ENCODE measurements at regions not wholly inside any gene's neighbourhood (a gene's known extent, or its start where the extent isn't known, plus 50 kb on each side); places are given as distances from the start of the nearest gene placed in this dataset.
"Not testable (repeated sequence)": the region's sequence is repeated elsewhere in the genome, so short reads cannot be mapped to it uniquely, and the experiment has no call there.

DNA sequence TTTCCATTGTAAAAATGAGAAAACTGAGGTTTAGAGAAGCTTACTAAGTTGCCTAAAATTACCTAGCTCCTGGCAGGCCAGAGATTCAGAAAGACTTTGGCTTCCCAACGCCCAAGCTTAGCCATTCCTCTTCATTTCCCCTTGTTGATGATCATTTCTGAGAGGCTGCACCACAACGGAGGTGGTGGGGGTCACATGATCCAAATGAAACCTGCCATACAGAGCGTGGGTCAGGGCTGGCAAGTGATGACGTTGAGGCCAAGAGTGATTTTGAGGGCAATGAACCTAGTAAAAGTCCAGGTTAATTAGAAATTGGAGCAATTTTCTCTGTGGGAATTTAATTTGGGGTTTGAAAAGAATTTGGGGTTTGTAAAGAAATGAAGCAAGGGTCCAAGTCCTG is 109.9 kb downstream of the TMEM182 start:
- no peak for DNase-seq

DNA sequence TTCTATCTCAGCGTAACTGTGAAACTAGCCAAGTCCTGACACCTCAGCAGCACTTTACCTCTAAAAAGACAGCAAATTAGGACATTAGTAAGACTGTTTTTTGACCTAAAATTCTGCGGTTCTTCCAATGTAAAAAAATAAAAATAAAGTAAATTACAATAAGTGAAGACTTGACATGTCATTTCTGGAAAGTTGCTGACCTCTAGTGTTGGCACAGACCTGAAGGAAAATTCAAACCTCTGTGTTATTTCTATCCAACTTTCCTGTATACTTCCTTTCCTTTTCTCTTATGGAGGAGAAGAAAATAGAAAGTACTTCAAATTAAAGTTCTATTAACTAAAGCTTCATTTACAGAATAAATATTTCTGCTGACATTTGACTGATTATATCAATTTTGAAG is 110.6 kb downstream of the TMEM182 start:
- no peak for DNase-seq

DNA sequence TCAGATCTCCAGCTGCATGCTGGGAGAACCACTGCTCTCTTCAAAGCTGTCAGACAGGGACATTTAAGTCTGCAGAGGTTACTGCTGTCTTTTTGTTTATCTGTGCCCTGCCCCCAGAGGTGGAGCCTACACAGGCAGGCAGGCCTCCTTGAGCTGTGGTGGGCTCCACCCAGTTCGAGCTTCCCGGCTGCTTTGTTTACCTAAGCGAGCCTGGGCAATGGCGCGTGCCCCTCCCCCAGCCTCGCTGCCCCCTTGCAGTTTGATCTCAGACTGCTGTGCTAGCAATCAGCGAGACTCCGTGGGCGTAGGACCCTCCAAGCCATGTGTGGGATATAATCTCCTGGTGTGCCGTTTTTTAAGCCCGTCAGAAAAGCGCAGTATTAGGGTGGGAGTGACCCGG is 117.7 kb downstream of the TMEM182 start:
- not testable (repeated sequence) for DNase-seq

DNA sequence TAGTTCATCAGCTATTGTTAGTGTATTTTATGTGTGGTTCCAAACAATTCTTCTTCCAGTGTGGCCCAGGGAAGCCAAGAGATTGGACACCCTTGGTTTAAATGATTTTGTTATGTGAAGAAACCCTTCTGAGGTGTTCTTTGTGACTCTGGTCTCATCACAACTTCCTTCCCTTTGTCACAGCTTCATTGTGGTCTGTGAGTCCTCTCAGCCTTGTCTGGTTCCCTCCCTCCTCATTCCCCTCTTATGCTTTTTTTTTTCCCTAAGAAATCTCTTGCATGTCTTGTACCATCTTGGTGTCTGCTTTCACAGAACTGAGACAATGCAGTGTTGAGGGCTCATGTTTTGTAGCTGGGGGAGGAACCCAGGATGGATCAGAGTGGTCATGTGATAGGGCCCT is 118.9 kb downstream of the TMEM182 start:
- no peak for DNase-seq

DNA sequence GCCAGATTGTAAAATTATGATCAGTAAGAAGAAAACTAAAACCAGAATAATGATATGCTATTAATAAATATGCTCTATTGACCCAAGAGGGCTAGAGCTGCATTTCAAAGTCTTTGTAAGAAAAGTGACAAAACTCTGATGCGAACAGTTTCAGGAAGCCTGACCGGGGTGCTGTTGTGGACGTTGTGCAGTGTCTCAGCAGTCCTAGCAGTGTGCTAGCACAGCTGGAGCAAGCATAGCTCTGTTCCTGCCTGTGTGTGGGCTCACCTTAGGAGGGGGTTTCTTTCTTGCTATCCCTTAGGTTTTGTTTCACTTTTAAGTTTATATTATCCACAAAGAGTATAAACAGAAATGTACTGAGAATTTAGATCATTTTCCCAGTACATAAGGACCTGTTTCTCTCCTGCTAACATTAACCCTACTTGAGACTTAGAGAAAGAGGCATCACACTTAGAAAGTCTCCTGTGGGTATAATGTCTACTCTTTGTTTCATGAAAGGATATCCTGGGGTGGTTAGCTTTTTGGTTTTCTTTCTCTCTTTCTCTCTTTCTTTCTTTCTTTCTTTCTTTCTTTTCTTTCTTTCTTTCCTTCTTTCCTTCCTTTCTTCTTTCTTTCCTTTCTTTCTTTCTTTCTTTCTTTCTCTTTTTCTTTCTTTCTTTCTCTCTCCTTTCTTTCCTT is 124.5 kb downstream of the TMEM182 start:
- DNase-seq, result no peak

DNA sequence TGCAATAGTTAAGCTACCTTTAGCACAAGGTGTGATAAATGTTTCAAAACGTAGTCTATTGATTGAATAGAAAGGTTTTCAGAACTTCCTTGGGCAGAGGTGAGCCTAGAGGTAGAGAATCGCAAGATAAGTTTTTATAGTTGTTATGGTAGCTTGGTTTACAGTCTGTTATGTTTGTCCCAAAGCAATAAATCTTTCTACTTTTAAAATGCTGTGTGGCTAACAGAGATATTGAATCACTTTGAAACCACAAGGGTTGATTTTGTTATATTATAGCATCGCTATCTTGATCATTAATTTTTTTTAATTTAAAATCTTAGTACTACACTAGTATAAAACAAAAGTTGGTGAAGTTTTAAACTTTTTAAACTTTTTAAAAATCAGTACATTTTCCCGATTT is 126.7 kb downstream of the TMEM182 start:
- no peak for DNase-seq

DNA sequence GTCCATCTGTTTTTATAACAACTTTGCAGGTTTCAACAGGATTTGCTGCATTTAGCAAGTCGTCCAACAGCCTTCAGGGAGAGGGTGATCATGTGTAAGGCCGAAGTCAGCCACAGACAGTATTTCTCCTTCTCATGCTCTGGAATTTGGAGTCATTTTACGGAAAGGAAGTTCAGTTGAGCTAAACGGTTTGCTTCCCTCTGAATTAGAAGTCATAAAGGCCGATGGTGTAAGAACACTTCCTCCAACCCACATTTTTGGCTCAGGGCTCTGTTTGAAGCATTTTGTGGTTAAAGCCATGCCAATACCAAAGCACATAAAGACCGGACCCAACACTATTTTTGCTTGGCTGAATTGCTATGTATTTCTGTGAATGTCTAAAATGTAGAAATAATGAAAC is 129.5 kb downstream of the TMEM182 start:
- DNase-seq, result no peak

DNA sequence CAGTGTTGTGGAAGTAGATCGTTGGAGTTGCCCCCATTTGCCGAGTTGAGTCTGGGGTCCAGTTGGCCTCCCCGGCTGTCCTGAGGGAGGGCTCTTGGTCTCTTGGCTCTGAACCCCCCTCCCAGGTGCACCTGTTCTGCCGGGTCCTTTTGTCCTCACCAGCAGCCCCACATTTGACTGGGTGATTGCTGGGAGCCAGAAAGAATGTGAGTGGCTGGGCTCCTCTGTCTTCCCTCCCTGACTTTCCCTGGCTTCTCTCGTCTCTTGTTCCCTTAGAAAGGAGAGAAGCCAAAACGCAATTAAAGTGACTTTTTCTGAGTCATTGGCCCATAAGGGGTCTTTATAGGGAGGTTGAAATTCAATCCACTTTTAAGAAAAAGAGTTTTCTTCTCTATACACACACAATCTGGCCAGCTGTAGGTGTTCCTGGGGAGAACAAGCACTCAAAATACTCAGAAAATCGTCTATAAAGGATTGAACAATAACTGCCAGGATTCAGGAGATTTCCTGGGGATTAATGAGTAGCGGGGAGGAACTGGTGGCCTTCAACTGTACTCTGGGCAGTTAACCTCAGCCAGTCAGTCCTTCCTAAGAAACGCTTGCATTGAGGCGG is 131.0 kb downstream of the TMEM182 start:
- DNase-seq, result no peak

DNA sequence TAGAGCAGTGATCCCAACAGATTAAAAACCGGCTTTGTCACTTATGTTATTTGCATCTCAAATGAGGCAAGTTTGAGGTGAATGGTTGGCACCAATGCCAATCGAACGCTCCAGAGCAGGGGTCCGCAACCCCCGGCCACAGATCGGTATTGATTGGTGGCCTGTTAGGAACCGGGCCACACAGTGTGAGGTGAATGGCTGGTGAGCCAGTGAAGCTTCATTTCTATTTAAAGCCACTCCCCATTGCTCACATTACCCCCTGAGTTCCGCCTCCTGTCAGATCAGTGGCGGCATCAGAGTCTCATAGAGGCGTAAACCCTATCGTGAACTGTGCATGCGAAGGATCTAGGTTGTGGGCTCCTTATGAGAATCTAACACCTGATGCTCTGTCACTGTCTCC is 132.0 kb downstream of the TMEM182 start:
- DNase-seq, result no peak

DNA sequence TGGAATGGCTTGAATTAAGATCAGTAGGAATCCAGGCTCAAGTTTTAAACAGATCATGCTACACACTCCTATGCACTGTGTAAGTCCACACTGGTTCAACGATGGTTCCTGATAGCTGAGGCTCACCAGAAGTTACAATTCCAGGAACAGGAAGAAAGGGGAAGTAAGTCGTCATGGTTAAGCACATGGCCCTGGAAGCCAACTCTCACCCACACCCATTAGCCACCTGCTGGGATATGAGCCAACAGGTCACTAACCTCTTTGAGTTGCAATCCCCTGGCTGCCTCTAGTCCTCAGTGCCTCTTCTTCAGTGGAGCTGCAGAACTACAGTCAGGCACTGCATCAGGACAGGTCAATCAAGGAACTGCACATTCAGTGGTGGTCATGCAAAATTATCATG is 133.5 kb downstream of the TMEM182 start:
- no peak for DNase-seq

DNA sequence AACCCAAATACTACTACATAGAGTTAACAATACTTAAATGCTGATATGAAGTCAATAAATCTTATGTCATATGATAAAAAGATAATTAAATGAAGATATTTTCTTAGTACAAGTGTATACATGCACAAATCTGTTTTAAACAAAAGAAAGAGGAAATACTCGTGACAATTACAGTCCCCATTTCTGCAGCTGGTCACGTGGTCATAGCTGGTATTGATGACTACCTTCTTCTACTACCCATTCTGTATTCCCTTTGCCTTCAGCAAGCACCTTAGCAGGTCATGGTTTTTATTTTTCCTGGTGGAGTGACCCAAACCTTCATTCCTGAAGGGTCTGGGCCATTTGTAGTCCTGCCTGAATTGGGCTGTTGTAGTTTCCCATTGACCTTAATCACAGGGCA is 147.4 kb downstream of the TMEM182 start:
- DNase-seq, result not testable (repeated sequence)

DNA sequence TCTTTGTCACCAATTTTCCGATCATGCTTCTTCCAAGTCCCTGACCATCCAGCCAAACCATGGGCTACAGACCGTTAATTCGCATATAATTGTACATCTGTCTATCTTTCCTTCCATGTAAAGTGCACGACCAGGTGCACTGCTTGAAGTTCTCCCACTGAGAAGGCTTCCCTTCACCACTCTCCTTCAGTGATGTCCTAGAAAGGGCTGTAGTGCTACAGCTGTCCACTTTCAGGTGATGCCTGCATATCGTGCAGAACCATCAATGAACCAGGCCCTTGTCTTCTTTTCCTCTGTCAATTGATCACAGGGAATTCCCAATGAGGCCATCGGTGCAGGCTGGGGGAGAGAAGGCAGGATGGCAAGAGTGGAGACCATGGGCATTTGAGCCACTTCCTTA is 148.9 kb downstream of the TMEM182 start:
- DNase-seq, result no peak

DNA sequence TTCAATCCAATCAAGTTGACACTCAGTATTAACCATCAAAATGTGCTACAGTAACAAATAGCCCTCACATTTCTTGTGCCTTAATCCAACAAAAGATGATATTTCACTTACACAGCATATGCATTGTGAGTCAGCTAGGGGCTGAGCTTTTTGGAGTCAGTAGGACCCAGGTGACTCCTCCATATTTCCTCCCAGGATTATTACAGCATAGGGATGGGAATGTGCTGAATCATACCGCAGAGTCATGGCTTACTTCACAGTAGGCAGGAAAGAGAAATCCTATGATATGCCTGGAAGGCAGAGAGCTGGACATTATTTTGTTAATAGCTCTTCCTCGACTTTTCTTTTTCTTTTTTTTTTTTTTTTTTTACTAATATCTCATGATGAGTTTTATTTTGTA is 153.3 kb downstream of the TMEM182 start:
- DNase-seq, result no peak

DNA sequence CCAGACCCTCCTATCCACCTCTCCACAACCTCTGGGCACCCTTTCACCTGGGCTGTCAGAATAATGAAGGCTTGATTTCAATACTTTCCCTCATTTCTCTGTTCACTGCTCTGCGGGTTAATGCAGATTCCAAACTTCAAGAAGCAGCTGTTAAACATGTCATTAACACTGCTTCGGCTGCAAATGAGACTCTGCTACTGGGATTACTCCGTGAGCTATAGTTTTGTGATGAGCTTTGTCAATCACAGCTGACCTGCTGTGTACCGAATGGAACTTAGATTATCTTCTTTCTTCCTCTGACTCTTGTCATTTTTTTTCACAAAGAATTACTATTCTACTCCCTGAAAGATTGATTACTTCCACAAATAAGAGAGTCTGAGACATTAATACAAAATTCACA is 160.5 kb downstream of the TMEM182 start:
- DNase-seq, result no peak

DNA sequence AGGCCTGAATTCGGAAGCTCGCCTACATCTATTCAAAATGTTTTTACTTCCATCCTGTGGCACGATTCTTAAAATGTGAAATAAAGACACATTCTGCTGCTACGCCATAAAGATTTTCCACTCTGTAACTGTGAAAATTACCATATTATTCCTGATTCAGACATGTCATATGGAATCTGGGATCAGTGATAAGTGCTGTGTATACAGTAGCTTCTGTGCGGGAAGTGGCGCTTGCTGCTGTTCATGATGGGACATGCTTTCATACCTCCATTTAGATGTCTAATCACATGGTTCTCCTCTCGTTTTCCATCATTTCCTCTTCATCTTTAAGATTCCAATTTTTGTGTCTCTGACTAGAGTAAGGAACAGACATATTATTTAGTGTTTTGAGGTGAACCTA is 163.2 kb downstream of the TMEM182 start:
- DNase-seq, result no peak

DNA sequence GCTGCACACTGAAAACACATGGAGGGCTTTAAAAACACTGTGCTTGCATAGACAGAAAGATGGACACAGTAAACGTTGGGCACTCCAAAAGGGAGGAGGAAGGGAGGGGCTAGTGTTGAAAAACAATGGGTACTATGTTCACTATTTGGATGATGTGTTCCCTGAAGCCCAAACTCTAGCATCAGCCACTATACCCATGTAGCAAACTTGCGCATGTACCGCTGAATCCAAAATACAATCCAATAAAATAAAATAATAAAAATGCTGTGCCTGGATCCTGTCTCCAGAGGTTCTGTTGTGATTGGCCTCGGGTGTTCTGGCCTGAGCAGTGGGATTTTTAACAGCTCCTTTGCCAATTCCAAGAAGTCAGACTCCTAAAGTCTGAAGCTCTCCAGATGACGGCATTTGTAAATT is 166.0 kb downstream of the TMEM182 start:
- DNase-seq, result no peak

DNA sequence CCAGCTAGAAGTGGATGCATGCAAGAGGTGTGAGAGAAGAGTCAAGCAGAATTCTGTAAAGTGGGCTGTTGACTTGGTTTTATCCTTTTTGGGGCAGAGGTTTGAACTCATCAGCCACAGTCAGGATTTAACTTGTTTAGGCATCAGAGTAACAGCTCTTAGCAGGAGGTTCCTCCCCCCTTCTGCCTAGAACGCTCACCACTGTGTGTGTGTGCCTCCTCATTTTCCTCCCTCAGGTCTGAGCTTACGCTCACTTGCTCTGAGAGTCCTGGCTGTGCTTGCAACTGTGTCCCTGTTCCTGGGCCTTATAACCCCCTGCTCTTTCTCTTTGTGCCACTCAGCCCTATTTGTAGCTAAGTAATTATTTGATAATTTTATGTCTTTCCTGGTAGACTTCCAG is 167.9 kb downstream of the TMEM182 start:
- no peak for DNase-seq

DNA sequence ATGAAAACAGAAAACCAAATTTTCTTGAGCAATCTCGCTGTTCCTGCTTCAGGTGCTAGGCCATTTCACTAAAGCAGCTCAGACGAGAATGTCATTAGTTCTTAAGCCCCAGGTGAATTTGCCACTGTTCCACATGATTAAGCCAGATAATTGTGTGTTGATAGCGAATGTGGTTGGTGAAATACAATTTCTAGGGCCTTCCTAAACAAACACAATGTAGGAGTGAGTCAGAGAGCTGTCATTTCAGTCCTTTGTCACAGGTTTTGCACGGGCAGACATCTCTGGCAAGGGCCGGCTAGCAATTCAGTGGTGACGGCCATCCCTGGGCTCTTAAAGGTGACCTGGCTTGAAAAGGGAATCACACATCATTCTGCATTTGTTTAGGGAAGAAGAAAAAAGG is 170.7 kb downstream of the TMEM182 start:
- no peak for DNase-seq

DNA sequence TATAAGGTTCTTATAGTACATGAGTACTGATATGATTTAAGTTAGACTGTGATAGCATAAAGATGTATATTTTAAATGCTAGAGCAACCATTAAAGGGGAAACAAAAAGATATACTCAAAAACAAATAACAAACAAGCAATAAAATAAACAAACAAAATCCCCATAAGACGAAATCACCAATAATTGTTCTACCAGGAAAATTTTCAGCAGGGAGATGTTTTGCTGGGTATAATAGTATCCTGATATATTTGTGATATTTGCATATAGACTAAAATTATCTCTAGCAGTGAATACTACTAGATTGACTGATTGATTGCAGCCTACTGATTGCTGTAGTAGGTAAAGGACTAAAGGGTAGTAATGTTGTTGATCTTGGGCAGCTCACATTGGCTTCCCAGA is 177.4 kb downstream of the TMEM182 start:
- DNase-seq, result no peak

DNA sequence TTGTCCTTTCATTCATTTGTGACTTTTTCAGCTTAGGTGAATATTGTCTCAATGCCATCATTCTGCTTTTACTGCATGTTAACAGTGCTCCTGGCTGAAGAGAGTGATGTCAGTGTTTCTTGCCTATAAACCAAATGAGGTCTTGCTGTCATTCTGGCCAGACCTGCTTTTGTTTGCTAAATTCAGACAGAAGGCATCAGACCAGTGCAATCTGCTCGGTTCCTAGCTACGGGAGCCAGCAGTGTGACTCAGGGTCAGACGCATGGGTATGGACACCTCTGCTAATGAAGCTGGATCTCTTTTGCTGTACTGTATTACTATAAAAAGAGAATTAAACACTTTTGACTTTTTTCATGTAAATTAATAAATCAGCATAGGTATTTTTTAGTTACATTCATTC is 178.9 kb downstream of the TMEM182 start:
- DNase-seq, result no peak

DNA sequence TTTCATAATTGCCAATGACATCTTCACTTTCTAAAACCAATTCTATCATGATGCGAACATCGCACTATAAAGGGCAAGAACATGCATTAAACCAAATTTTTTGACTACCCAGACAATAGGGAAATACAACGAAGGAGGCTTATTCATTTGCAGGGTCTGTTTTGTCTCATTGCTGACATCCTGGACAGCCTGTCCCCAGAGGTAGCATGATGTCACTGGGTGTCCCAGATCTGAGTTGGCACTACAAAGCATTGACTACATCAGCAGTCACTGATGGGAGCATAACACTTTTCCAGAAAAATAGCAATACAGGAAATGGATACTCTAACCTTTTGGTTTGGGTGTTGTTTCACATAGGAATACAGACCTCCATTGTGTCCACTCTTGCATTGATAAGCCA is 180.3 kb downstream of the TMEM182 start:
- no peak for DNase-seq

DNA sequence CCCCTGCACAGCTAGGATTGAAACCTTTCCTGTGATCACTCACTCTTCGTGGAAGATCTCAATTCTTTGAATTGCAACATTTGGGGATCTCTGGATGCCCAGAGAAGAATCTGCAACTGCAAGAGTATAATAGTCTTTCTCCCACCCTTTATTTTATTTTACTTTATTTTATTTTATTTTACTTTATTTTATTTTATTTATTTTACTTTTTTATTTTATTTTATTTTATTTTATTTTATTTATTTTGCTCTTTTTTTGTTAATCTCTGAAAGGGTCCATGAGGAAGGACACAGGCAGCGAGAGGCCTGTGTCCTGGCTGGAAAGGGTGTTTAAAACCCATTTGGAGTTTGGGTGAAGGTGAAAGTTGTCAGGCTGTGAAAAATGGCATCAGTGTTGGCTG is 181.4 kb downstream of the TMEM182 start:
- DNase-seq, result no peak

DNA sequence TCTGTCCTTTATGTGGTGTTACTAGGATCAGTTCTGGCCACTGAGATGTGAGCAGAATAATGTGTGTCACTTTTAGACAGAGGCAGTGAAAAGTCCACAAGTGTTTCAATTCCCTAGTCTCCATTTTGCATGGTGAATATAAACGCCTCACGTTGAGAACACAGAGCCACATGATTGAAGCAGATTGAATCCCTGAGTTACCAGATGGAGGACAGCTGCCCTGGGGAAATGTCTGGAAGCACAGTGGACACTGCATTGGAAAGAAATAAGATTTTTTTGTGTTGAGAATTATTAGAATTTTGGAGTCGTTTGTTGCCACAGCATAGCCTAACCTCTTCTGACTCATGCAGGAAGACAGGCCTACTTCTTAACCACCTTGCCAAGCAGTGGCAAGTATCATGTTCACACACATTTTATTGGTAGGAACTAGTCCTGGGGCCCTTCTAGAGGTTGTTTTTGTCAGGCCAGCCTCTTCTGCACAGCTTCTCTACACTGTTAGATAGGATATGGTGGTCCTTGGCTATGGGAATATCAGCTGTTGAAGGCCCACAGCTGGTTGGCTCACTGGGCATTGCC is 188.6 kb downstream of the TMEM182 start:
- DNase-seq, result no peak

DNA sequence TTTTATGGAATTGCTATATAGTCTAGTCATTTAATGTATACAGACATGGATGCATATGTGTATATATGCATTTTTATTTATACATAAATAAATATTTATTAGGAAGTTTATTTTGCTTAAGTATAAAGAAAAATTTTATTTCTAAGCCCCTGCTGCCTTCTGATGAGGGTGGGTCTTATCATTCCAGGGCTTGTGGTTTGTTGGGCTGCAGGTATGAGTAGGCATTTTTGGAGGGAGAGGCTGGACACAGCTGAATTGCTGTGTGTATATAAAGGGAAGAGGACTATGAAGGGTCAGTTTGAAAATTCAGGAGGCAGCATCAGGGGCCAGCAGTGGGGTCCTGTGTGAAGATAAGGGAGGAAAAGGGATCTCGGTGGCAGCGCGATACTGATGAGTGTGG is 189.4 kb downstream of the TMEM182 start:
- DNase-seq, result no peak

DNA sequence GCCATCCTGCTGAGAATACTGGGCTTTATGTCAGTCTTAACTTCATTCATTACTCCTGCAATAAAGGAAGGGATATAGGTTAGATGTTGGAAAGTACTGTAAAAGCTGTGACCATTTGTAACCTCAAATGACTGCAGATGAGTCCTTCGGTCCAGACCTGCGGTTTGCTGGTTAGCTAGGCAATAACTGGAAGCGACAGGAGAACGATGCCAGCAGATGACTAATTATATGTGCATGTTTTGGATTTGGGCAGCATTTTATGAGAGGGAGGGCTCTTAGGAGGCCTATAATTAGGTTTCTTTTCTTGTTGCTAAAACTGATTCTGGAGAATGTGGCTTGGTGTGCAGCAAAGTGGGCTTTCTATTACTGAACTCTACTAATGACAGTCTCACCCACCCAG is 205.6 kb downstream of the TMEM182 start:
- no peak for DNase-seq

Data from activated CD4-positive, alpha-beta T cell treated with anti-CD3 and anti-CD28 coated beads, Interleukin-2, amount 50 U/mL, for 16 hours (primary cell).